ENCODE measurements at regions not wholly inside any gene's neighbourhood (a gene's known extent, or its start where the extent isn't known, plus 50 kb on each side); places are given as distances from the start of the nearest gene placed in this dataset.

GRCh38 chr3:87375231-87375682 is 98.9 kb upstream of the POU1F1 start:
- intact Hi-C loops (cut with micrococcal nuclease), result no loop called here
- BruUV-seq (replicated peaks), result no TSS peak
- no peak for FAIRE-seq

GRCh38 chr3:87370007-87370406 is 93.6 kb upstream of the POU1F1 start:
- FAIRE-seq, result no peak
- in situ Hi-C loops (cut with MboI) (no loop called here), intact Hi-C loops (cut with micrococcal nuclease) (no loop called here)
- Histone ChIP-seq H2AFZ (ENCODE audit: low read depth, low read length) (no peak overlapping the region), H3K27ac (ENCODE audit: extremely low read depth, low read depth, low read length) (no peak overlapping the region), H3K79me2 (ENCODE audit: control insufficient read depth, insufficient read depth, low read length) (no peaks in the 10 kb centered on the region), H3K4me3 (no peak overlapping the region), H3K4me2 (ENCODE audit: insufficient read depth, low read length) (no peak overlapping the region), H3K9ac (ENCODE audit: insufficient read depth in 1 of 2, low read depth in 2 of 2, low read length in 2 of 2) (no peak overlapping the region), H3K27me3 (ENCODE audit: control insufficient read depth in 2 of 2, insufficient read depth in 2 of 2, low read length in 2 of 2) (no peaks in the 10 kb centered on the region), H3K9me3 (replicated peaks; ENCODE audit: control insufficient read depth, insufficient read depth, low read depth, low read length) (no peaks in the 10 kb centered on the region), H3K36me3 (ENCODE audit: control insufficient read depth, insufficient read depth, low read length) (no peaks in the 10 kb centered on the region), H3K4me1 (replicated peaks in 1 of 2; ENCODE audit: control insufficient read depth in 2 of 2, insufficient read depth in 2 of 2, low read length in 2 of 2) (no peaks in the 10 kb centered on the region), H4K20me1 (replicated peaks; ENCODE audit: control insufficient read depth, insufficient read depth, low read length) (no peaks in the 10 kb centered on the region), H3K9me1 (ENCODE audit: control insufficient read depth, insufficient read depth, low read length) (no peaks in the 10 kb centered on the region)
- no TSS peak for BruUV-seq (replicated peaks)
- DNase-seq (ENCODE audit: extremely low read depth in 1 of 4, low spot score in 3 of 4), result no peak
- ChIA-PET POLR2A (no interaction called here), CTCF (ENCODE audit: low intra/inter-chr PET ratio) (no interaction called here)
- ATAC-seq, result no peak
- 8% methylated on average over 1 of the region's 1 CpG for WGBS (ENCODE audit: insufficient coverage, low coverage, missing lambda C conversion rate)
- TF ChIP-seq ZNF444 (CRISPR knock-in tag; IDR thresholded peaks at IDR 0.05) (no peak), HNRNPLL (IDR thresholded peaks at IDR 0.05; ENCODE audit: low read depth, low read length, poor library complexity, severe bottlenecking) (no peak), ZNF311 (CRISPR knock-in tag; IDR thresholded peaks at IDR 0.05) (no peak), NR2C1 (IDR thresholded peaks at IDR 0.05) (no peak), NR2C1 (tag; IDR thresholded peaks at IDR 0.05) (no peak), ZMIZ1 (IDR thresholded peaks at IDR 0.05; ENCODE audit: low read depth in 2 of 2, low read length in 2 of 2) (no peak), TAF15 (IDR thresholded peaks at IDR 0.05; ENCODE audit: low read depth, low read length) (no peak), ARNT (IDR thresholded peaks at IDR 0.05) (no peak), KAT8 (IDR thresholded peaks at IDR 0.05; ENCODE audit: low read depth) (no peak)

More at GRCh38 chr3:87375231-87375682, 98.9 kb upstream of the POU1F1 start:
- Histone ChIP-seq H3K4me2 (ENCODE audit: insufficient read depth, low read length) (no peak overlapping the region), H3K9ac (ENCODE audit: insufficient read depth in 1 of 2, low read depth in 2 of 2, low read length in 2 of 2) (no peak overlapping the region), H3K9me1 (ENCODE audit: control insufficient read depth, insufficient read depth, low read length) (no peaks in the 10 kb centered on the region), H3K4me1 (replicated peaks in 1 of 2; ENCODE audit: control insufficient read depth in 2 of 2, insufficient read depth in 2 of 2, low read length in 2 of 2) (no peaks in the 10 kb centered on the region), H3K27ac (ENCODE audit: extremely low read depth, low read depth, low read length) (no peak overlapping the region), H4K20me1 (replicated peaks; ENCODE audit: control insufficient read depth, insufficient read depth, low read length) (no peaks in the 10 kb centered on the region), H3K36me3 (ENCODE audit: control insufficient read depth, insufficient read depth, low read length) (no peaks in the 10 kb centered on the region), H3K79me2 (ENCODE audit: control insufficient read depth, insufficient read depth, low read length) (no peaks in the 10 kb centered on the region), H3K9me3 (replicated peaks; ENCODE audit: control insufficient read depth, insufficient read depth, low read depth, low read length) (no peaks in the 10 kb centered on the region), H3K4me3 (no peak overlapping the region), H3K27me3 (ENCODE audit: control insufficient read depth in 2 of 2, insufficient read depth in 2 of 2, low read length in 2 of 2) (no peaks in the 10 kb centered on the region), H2AFZ (ENCODE audit: low read depth, low read length) (no peak overlapping the region)
- in situ Hi-C loops (cut with MboI), result no loop called here
- ATAC-seq (no peak), DNase-seq (ENCODE audit: extremely low read depth in 1 of 4, low spot score in 3 of 4) (no peak)
- ChIA-PET POLR2A (no interaction called here), CTCF (ENCODE audit: low intra/inter-chr PET ratio) (no interaction called here)
- whole genome bisulfite sequencing (ENCODE audit: insufficient coverage, low coverage, missing lambda C conversion rate), result 44% methylated on average over 9 of the region's 30 CpGs
- TF ChIP-seq HNRNPL (IDR thresholded peaks at IDR 0.05; ENCODE audit: low read depth, low read length) (no peak), E2F5 (CRISPR knock-in tag; IDR thresholded peaks at IDR 0.05) (no peak)
